Spinal cord (tissue), 9 donors: ENCODE measurements at regions not wholly inside any gene's neighbourhood (a gene's known extent, or its start where the extent isn't known, plus 50 kb on each side); places are given as distances from the start of the nearest gene placed in this dataset.
A peak's percentile ranks its signal among the peaks of the same experiment; 100 is the strongest.
"Not testable (repeated sequence)": the region's sequence is repeated elsewhere in the genome, so short reads cannot be mapped to it uniquely, and the experiment has no call there.

Source experiments
- DNase-seq, 6 donors: peaks; one replicate each; pipeline versions ENCODE4 v3.0.0 to v3.0.0-alpha.2; 2013 to 2015; ENCODE audit warnings: low spot score in 6 of 6, low read depth in 4 of 6
- H3K27ac ChIP-seq: one replicate; pipeline ENCODE4 v1.5.1; 2013; ENCODE audit warnings: low read depth, low read length, control low read depth
- H3K27me3 ChIP-seq: one replicate; pipeline ENCODE4 v1.6.1; 2013; ENCODE audit warnings: low read length; ENCODE audit not compliant: control insufficient read depth, insufficient read depth
- H3K36me3 ChIP-seq: one replicate; pipeline ENCODE4 v1.6.1; 2013; ENCODE audit warnings: low read length; ENCODE audit not compliant: control insufficient read depth, insufficient read depth
- H3K4me1 ChIP-seq: one replicate; pipeline ENCODE4 v1.6.1; 2013; ENCODE audit warnings: low read length; ENCODE audit not compliant: control insufficient read depth, insufficient read depth
- H3K4me3 ChIP-seq: one replicate; pipeline ENCODE4 v1.5.1; 2013; ENCODE audit warnings: low read depth, low read length, control low read depth
- H3K9me3 ChIP-seq: one replicate; pipeline ENCODE4 v1.6.1; 2013; ENCODE audit warnings: low read length; ENCODE audit not compliant: control insufficient read depth, insufficient read depth
- WGBS: methylation state at CpG from one replicate; pipeline ENCODE4 v1.1.5; 2013; ENCODE audit warnings: missing lambda C conversion rate; ENCODE audit not compliant: insufficient coverage; 5-methylcytosine and 5-hydroxymethylcytosine counted together
- donor health status: healthy.

GRCh38 chr7:96786998-96787395 is 77.4 kb upstream of the SEM1 start:
- H3K27ac ChIP-seq = no peak overlapping the region

DNA sequence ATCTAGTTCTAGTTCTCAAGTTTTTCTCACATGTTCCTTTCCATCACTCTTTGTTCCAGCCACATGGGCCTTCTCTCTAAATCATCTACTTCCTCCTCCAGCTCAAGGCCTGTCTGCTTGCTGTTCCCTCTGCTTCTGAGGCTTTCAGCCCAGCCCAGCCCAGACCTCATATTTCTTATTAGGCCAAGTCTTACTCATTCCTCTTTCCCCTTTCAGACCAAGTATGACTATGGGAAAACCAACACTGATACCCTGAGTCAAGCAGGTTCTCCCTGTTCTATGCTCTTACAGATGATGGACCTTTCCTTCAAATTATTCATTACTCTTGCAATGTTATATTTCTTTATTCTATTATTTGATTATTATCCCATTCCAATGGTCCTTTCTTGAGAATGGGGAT is 80.3 kb upstream of the SEM1 start:
- Histone ChIP-seq H3K36me3 (no peaks in the 10 kb centered on the region), H3K27me3 (no peaks in the 10 kb centered on the region), H3K27ac (no peak overlapping the region), H3K9me3 (no peaks in the 10 kb centered on the region), H3K4me3 (no peak overlapping the region), H3K4me1 (peaks cover 4% of the 10 kb centered on the region)
- DNase-seq = no peak

More at GRCh38 chr7:96786998-96787395, 77.4 kb upstream of the SEM1 start:
- Histone ChIP-seq H3K27me3 (no peaks in the 10 kb centered on the region), H3K4me1 (peaks cover 4% of the 10 kb centered on the region), H3K9me3 (no peaks in the 10 kb centered on the region), H3K36me3 (no peaks in the 10 kb centered on the region), H3K4me3 (no peak overlapping the region)
- DNase-seq = no peak

DNA sequence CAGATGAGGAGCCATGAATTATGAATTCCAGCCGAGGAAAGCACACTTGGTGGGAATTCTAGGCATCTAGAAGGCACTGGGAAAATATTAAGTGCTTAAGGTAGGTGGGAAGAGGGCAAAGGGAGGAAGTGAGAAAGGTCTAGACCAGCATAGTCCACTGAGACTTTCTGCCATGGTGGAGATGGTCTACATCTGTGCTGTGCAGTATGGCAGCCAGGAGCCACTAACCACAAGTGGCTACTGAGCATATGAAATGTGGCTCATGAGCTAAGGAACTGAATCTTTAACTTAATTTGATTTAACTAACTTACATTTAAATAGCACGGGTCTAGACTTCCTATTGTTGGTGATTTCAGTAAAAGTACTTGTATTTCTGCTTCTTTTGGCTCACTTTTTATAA is 82.5 kb upstream of the SEM1 start:
- Histone ChIP-seq H3K9me3 (no peaks in the 10 kb centered on the region), H3K36me3 (no peaks in the 10 kb centered on the region), H3K27me3 (no peaks in the 10 kb centered on the region), H3K4me3 (no peak overlapping the region), H3K4me1 (no peaks in the 10 kb centered on the region), H3K27ac (no peak overlapping the region)
- WGBS = 88% methylated on average over 1 of the region's 2 CpGs
- no peak for DNase-seq

DNA sequence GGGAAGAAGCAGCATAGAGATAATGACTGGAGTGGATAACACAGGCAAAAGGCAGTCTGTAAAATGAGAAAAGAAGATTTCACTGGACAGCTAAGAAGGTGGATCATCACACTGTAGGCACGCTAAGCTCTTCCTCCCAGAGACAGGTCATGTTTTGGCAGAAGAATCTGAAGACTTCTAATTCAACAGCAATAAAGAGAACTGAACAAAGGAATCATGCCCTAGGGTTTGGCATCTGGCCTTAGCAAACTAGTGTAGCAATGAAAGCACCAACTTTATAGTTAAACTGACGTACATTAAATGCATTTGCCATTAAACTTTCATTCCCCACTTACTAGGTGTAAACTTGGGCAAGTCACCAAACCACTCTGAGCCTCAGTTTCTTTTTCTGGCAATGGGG is 84.4 kb upstream of the SEM1 start:
- Histone ChIP-seq H3K27ac (no peak overlapping the region), H3K4me3 (no peak overlapping the region), H3K27me3 (no peaks in the 10 kb centered on the region), H3K4me1 (no peaks in the 10 kb centered on the region), H3K36me3 (no peaks in the 10 kb centered on the region), H3K9me3 (no peaks in the 10 kb centered on the region)
- WGBS = 100% methylated on average over 1 of the region's 2 CpGs
- no peak for DNase-seq

GRCh38 chr7:96800122-96800521 is 90.5 kb upstream of the SEM1 start:
- H3K27ac ChIP-seq = no peak overlapping the region
- no peaks in the 10 kb centered on the region for H3K4me1 ChIP-seq
- no peak overlapping the region for H3K4me3 ChIP-seq
- no peak for DNase-seq
- no peaks in the 10 kb centered on the region for H3K36me3 ChIP-seq
- no CpG with 5 or more reads among the region's 3 CpGs for WGBS
- no peaks in the 10 kb centered on the region for H3K9me3 ChIP-seq
- no peaks in the 10 kb centered on the region for H3K27me3 ChIP-seq

GRCh38 chr7:96800824-96801223 is 91.2 kb upstream of the SEM1 start:
- Histone ChIP-seq H3K4me3 (no peak overlapping the region), H3K36me3 (no peaks in the 10 kb centered on the region), H3K4me1 (no peaks in the 10 kb centered on the region), H3K27me3 (no peaks in the 10 kb centered on the region), H3K9me3 (no peaks in the 10 kb centered on the region), H3K27ac (no peak overlapping the region)
- no CpG with 5 or more reads among the region's 2 CpGs for WGBS
- no peak for DNase-seq

- no CpG with 5 or more reads among the region's 1 CpG for WGBS
- Histone ChIP-seq H3K4me1 (no peaks in the 10 kb centered on the region), H3K9me3 (no peaks in the 10 kb centered on the region), H3K27ac (no peak overlapping the region), H3K27me3 (no peaks in the 10 kb centered on the region), H3K4me3 (no peak overlapping the region), H3K36me3 (no peaks in the 10 kb centered on the region)
- peak in 1 of 6 donors; percentile 8 for DNase-seq
Observed at GRCh38 chr7:96819111-96819700, 109.6 kb upstream of the SEM1 start.

GRCh38 chr7:96821131-96821530 is 111.5 kb upstream of the SEM1 start:
- no CpG with 5 or more reads among the region's 1 CpG for WGBS

GRCh38 chr7:96822824-96823223 is 113.2 kb upstream of the SEM1 start:
- H3K4me1 ChIP-seq = no peaks in the 10 kb centered on the region
- H3K9me3 ChIP-seq = no peaks in the 10 kb centered on the region
- H3K27me3 ChIP-seq = no peaks in the 10 kb centered on the region
- no peak overlapping the region for H3K27ac ChIP-seq
- no peak overlapping the region for H3K4me3 ChIP-seq
- DNase-seq = peak in 1 of 6 donors; percentile 11
- no peaks in the 10 kb centered on the region for H3K36me3 ChIP-seq
- 100% methylated on average over 1 of the region's 2 CpGs for WGBS

More at GRCh38 chr7:96821131-96821530, 111.5 kb upstream of the SEM1 start:
- not testable (repeated sequence) for H3K4me1 ChIP-seq, H3K9me3 ChIP-seq, H3K36me3 ChIP-seq, H3K4me3 ChIP-seq, DNase-seq, H3K27ac ChIP-seq, H3K27me3 ChIP-seq

GRCh38 chr7:96823274-96823673 is 113.6 kb upstream of the SEM1 start:
- WGBS = no CpG with 5 or more reads among the region's 4 CpGs
- Histone ChIP-seq H3K27me3 (no peaks in the 10 kb centered on the region), H3K27ac (no peak overlapping the region), H3K4me3 (no peak overlapping the region), H3K36me3 (no peaks in the 10 kb centered on the region), H3K4me1 (no peaks in the 10 kb centered on the region), H3K9me3 (no peaks in the 10 kb centered on the region)
- peak in 1 of 6 donors; percentile 31 for DNase-seq
